HG02938 (cell line): ENCODE measurements at regions not wholly inside any gene's neighbourhood (a gene's known extent, or its start where the extent isn't known, plus 50 kb on each side); places are given as distances from the start of the nearest gene placed in this dataset.
"Not testable (repeated sequence)": the region's sequence is repeated elsewhere in the genome, so short reads cannot be mapped to it uniquely, and the experiment has no call there.

Experiments
- ATAC-seq: cut with Tn5 transposase; IDR thresholded peaks from one replicate; pipeline ENCODE4 v1.9.1; 2021; ENCODE audit warnings: mild to moderate bottlenecking, moderate library complexity; ENCODE audit not compliant: unreplicated experiment

GRCh38 chr14:101254805-101255764, 306.2 kb upstream of the DIO3 start:
- ATAC-seq, result no peak

DNA sequence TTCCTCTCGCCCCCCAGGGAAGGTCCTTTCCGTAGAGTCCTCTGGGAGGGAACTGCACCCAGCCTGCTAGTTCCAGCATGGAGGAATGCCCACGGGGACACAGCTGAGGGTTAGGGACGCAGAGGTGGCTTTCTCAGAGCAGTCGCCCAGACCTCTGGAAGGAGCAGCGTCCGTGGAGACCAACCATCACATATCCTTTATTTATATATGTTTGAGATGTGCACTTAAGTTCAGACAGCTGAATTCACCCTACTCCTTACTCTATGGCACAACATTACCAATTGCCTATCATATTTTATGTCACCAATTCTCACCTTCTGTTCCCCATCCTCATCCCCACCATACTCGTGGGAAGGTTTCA, 305.6 kb upstream of the DIO3 start:
- ATAC-seq, result no peak

DNA sequence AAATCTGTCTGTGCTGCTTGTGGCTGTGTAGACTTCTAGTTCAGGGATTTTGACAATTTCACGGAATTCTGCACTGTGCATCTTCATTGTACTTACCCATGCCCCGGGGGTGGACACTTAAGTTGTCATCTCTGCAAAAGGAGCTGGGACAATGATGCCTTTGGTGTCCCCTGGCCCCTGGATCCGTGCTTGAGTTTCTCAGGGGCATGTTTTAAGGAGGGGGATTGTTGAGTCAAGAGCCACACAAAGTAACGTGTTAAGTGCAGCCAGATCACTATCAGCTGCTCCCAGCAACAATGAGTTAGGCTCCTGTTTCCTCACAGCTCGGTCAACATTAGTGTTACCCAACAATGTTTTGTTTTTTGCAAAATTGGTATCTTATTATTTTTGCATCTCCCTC, 305.0 kb upstream of the DIO3 start:
- ATAC-seq, result no peak

- no peak for ATAC-seq
These were observed 303.7 kb upstream of the DIO3 start for GRCh38 chr14:101257551-101257950.

- no peak for ATAC-seq
These were observed 301.5 kb upstream of the DIO3 start for GRCh38 chr14:101259748-101260147.

GRCh38 chr14:101266441-101266840, 294.9 kb upstream of the DIO3 start:
- not testable (repeated sequence) for ATAC-seq

DNA sequence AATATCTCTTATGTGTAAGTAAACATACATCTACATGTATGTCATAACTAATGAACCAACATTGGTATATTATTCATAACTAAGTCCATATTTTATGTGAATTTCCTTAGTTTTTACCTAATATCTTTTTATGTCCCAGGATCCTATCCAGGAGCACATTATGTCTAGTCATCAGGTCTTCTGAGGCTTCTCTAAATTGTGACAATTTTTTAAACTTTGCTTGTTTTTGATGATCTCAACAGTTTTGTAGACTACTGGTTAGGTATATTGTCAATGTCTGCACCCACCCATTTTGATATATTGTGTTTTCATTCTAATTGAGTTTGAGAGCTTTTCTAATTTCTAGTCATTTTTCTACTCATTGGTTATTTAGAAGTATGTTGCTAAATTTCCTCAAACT, 288.2 kb upstream of the DIO3 start:
- ATAC-seq, result no peak

DNA sequence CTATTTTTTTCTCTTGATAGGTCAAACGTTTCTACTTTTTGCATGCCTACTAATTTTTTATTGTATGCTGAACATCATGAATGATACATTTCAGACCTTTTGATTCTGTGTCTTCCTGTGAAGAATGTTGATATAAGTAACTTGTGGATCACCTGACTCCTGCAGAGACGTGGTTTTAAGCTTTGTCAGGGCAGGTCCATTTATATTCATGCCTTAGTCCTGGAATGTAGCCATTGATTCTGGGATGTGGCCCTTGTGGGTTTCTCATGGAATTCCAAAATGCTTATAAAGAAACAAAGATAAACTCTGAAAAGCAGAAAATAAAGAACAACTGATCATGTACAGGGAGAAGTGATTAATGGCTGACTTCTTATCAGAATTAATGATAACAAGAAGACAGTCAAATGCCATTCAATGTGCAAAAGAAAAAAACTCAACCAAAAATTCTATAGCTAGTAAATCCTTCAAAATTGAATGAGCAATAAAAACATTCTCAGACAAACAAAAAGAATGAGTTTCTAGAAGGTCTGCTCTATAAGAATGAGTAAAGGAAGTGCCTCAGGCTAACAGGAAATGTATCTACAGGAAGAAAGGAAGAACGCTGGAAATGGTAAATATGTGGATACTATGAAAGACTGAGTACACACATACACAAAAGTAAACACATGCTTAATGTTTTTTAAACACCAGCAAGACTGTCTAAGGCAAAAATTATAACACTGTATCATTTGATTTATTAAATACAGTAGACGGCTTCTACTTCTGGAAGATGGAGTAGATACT, 284.8 kb upstream of the DIO3 start:
- ATAC-seq, result no peak

- ATAC-seq, result no peak
These were observed 278.9 kb upstream of the DIO3 start for GRCh38 chr14:101282418-101282817.

GRCh38 chr14:101284711-101285110, 276.6 kb upstream of the DIO3 start:
- no peak for ATAC-seq

DNA sequence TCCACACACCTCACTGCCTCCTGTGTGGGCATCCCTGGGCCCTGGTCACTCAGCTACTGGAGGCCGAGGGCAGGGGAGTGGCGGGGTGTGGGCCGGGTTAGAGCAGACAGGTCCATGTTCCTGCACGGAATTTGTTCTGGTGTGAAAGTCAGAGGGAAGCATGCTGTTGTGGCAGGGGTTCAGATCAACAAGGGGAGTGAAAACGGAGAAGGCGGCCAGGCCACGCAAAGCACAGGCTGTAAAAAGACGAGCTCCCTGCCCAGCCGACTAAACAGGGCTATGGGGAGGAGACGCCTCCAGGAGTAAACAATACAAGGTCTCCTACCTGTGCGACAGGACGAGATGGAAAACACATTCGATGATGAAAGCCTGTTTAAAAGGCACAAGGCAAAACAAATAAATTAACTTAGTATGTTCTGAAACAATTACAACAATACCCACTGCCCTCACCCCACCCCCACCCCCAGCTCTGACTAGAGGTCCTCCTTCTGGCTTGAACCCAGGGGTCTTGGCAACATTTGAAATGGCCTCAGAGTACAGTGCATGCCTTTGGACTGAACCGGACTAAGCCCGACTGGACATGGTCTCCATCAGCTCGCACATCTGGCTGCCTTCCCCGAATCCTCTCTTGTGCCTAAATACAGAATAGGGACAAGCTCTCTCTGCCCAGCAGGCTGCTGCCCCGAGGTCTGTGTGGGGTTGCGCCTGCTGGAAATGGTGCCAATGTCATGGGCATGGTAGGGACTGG, 274.9 kb upstream of the DIO3 start:
- ATAC-seq, result no peak

GRCh38 chr14:101288436-101289229, 272.7 kb upstream of the DIO3 start:
- no peak for ATAC-seq

- ATAC-seq, result no peak
These were observed 272.0 kb upstream of the DIO3 start for GRCh38 chr14:101289230-101289690.

DNA sequence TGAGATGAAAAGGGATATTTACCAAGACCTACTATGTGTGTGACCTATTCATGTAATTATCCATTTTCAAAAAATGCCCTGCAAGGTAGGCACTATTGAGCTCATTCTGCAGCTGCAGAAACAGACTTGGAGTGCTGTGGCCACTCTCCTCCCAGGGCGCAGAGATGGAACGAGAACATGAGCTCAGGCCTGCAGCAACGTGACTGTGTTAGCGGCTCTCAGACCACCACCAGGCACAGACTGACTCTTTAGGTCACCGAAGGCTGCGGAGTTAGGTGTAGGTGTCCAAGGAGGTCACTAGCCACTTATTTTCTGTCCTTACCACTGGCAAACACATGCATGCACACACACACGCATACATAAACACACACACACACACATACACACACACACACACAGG, 271.4 kb upstream of the DIO3 start:
- ATAC-seq, result no peak

- no peak for ATAC-seq
These were observed 270.7 kb upstream of the DIO3 start for GRCh38 chr14:101290611-101291010.

GRCh38 chr14:101291390-101291789, 269.9 kb upstream of the DIO3 start:
- ATAC-seq, result no peak

DNA sequence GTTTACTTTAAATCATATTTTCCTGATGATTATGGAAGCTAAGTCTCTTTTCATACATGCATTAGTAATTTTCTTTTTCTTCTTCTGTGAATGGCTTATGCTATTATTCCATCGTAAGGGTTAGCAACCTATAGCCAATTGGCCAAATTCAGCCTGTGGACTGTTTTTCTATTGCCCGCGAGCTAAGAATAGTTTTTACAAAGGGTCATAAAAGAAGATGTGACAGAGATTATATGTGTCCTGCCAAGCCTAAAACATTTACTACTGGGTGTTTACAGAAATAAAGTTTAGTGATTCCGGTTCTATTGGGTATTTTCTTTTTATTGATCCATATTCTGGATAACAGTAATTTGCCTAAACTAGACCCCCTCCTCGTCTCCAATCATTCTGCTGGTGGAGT, 268.8 kb upstream of the DIO3 start:
- no peak for ATAC-seq

DNA sequence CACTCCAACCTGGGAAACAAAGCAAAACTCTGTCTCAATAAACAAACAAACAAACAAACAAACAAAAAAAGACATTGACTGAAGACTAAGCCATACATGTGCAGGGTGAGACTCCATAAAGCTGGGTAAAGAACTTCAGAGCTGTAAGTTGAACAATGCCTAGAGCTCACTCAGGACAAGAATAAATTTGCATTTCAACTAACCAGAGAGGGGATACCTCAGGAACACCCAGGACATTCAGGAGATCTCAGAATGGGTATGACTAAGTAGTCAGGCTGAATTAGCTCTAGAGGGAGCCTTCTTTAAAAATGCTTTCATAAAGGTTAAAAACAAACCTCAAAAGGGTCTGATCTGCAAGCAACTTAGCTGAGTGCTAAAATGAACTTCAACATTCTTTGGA, 267.7 kb upstream of the DIO3 start:
- ATAC-seq, result no peak

GRCh38 chr14:101294136-101294535, 267.2 kb upstream of the DIO3 start:
- no peak for ATAC-seq

DNA sequence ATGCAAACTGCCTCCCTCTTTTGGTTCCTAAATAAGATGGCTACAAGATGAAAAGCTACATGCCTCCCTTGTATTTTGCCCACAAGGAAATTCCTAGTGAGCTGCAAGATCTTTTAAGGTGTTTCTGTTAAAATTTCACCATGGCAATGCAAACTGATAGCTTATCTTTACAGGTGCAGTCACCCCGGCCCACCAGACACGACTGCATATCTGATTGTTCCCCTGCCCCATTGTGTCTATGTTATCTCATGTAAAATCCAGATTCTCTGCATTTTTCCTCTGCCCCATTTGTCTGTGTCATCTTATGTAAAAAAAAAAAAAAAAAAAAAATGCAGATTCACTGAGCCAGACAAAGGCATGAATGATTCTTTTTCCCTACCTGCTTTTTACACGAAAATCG, 261.5 kb upstream of the DIO3 start:
- ATAC-seq, result not testable (repeated sequence)
